ENCODE measurements at regions not wholly inside any gene's neighbourhood (a gene's known extent, or its start where the extent isn't known, plus 50 kb on each side); places are given as distances from the start of the nearest gene placed in this dataset.

- TF ChIP-seq, protein P1, sequence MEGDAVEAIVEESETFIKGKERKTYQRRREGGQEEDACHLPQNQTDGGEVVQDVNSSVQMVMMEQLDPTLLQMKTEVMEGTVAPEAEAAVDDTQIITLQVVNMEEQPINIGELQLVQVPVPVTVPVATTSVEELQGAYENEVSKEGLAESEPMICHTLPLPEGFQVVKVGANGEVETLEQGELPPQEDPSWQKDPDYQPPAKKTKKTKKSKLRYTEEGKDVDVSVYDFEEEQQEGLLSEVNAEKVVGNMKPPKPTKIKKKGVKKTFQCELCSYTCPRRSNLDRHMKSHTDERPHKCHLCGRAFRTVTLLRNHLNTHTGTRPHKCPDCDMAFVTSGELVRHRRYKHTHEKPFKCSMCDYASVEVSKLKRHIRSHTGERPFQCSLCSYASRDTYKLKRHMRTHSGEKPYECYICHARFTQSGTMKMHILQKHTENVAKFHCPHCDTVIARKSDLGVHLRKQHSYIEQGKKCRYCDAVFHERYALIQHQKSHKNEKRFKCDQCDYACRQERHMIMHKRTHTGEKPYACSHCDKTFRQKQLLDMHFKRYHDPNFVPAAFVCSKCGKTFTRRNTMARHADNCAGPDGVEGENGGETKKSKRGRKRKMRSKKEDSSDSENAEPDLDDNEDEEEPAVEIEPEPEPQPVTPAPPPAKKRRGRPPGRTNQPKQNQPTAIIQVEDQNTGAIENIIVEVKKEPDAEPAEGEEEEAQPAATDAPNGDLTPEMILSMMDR (IDR thresholded peaks at IDR 0.05; ENCODE audit: poor library complexity) = no peak
- TF ChIP-seq EZH2phosphoT487 (IDR thresholded peaks at IDR 0.05; ENCODE audit: low read depth, severe bottlenecking, unreplicated experiment) (no peak), EZH2 (IDR thresholded peaks at IDR 0.05; ENCODE audit: borderline replicate concordance) (no peak)
These were observed 292.1 kb downstream of the QKI start for GRCh38 chr6:163706500-163707087.
